Fibroblast of skin of left quadriceps (primary cell): ENCODE measurements at regions not wholly inside any gene's neighbourhood (a gene's known extent, or its start where the extent isn't known, plus 50 kb on each side); places are given as distances from the start of the nearest gene placed in this dataset.

Source experiments
- DNase-seq, 2 experiments: peaks; one replicate each; pipeline ENCODE4 v3.0.0-alpha.2; 2013; ENCODE audit warnings: low read depth in 2 of 2

GRCh38 chr1:209257454-209257853 is 326.1 kb upstream of the CAMK1G start:
- no peak for DNase-seq

GRCh38 chr1:209260136-209260535 is 323.4 kb upstream of the CAMK1G start:
- no peak for DNase-seq

- DNase-seq, result no peak
These were observed 320.9 kb upstream of the CAMK1G start for GRCh38 chr1:209262631-209263030.

- DNase-seq, result no peak
These were observed 318.2 kb upstream of the CAMK1G start for GRCh38 chr1:209265301-209265700.

- peak in 1 of 2 experiments; percentile 12 for DNase-seq
These were observed 316.8 kb upstream of the CAMK1G start for GRCh38 chr1:209266590-209267205.

GRCh38 chr1:209267968-209268367 is 315.5 kb upstream of the CAMK1G start:
- no peak for DNase-seq

- DNase-seq, result no peak
These were observed 315.0 kb upstream of the CAMK1G start for GRCh38 chr1:209268479-209268878.

GRCh38 chr1:209276321-209276720 is 307.2 kb upstream of the CAMK1G start:
- no peak for DNase-seq

- no peak for DNase-seq
These were observed 305.9 kb upstream of the CAMK1G start for GRCh38 chr1:209277662-209278061.

- DNase-seq, result no peak
These were observed 291.8 kb upstream of the CAMK1G start for GRCh38 chr1:209291715-209292114.

GRCh38 chr1:209302779-209303568 is 280.5 kb upstream of the CAMK1G start:
- no peak for DNase-seq

GRCh38 chr1:209304166-209304565 is 279.3 kb upstream of the CAMK1G start:
- DNase-seq, result no peak

- no peak for DNase-seq
These were observed 278.1 kb upstream of the CAMK1G start for GRCh38 chr1:209305221-209305954.

GRCh38 chr1:209307846-209308245 is 275.7 kb upstream of the CAMK1G start:
- DNase-seq, result peak in 1 of 2 experiments; percentile 3

- DNase-seq, result no peak
These were observed 274.3 kb upstream of the CAMK1G start for GRCh38 chr1:209309198-209309597.

- DNase-seq, result no peak
These were observed 271.7 kb upstream of the CAMK1G start for GRCh38 chr1:209311770-209312169.

GRCh38 chr1:209316929-209317328 is 266.6 kb upstream of the CAMK1G start:
- no peak for DNase-seq

GRCh38 chr1:209318181-209319056 is 265.1 kb upstream of the CAMK1G start:
- peak in 1 of 2 experiments; percentile 8 for DNase-seq

- no peak for DNase-seq
These were observed 264.5 kb upstream of the CAMK1G start for GRCh38 chr1:209319057-209319432.

- no peak for DNase-seq
These were observed 264.0 kb upstream of the CAMK1G start for GRCh38 chr1:209319549-209319948.

- DNase-seq, result no peak
These were observed 259.8 kb upstream of the CAMK1G start for GRCh38 chr1:209323743-209324142.
